Anterior cingulate cortex (tissue), 58 donors: ENCODE measurements at regions not wholly inside any gene's neighbourhood (a gene's known extent, or its start where the extent isn't known, plus 50 kb on each side); places are given as distances from the start of the nearest gene placed in this dataset.
A peak's percentile ranks its signal among the peaks of the same experiment; 100 is the strongest.

Experiments
- DNase-seq, 58 donors: peaks; one replicate each; lab custom pipeline; 2025; lab: John Stamatoyannopoulos, UW

DNA sequence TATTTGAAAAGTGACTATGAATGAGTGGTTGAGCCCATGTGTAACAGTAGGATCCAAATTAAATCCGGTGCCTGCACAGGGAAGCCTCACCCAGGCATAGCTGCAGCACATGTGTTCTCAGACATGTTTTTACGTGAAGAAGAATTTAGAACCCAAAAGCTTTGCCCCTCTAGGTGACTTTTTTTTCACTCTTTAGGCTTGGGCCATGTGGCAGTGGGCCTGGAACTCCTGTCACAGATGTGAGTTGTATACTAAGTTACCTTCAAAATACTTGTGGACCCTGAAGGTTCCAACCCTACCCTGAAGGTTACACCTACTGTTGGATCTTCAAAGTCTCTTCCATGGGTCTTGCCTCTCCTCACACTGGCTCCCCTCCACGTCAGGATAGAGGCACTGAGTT lies 146.6 kb downstream of the GAS1 start:
- DNase-seq = no peak

DNA sequence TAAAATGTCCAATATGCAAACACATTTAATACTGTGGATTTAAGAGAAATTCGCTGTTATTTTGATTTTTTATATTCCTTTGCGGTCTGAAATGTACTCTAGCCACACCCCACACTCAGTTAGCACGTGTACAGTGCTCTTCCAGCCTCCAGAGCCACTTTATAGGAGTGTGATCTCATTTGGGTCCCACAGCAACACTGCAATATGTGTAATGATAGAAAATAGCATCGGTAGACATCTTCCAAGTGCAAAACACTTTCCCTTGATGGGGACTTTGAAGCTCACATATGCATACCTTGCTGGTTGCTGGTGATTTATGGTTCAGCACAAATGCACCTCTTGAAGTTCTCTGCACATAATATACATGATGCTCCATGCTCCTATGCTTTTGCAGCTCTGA lies 148.3 kb downstream of the GAS1 start:
- DNase-seq = no peak

DNA sequence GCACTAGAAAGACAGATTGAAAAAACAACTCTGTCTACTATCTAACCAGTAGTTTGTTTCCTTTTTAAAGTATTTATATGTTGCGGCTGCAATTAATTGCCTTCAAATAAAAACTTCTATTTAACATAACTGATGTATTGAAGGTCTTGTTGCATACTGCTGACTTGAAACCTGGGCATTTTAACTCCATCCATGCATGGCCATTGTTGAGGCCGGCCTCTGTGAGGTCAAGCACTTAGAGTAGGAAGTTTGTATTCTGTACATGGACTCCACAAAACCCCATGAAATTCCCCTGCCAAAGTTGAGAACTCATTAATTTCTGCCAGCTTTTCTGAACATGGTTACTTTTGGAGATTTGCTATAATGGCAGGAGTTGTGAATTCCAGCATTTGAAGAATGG lies 150.6 kb downstream of the GAS1 start:
- DNase-seq = no peak

DNA sequence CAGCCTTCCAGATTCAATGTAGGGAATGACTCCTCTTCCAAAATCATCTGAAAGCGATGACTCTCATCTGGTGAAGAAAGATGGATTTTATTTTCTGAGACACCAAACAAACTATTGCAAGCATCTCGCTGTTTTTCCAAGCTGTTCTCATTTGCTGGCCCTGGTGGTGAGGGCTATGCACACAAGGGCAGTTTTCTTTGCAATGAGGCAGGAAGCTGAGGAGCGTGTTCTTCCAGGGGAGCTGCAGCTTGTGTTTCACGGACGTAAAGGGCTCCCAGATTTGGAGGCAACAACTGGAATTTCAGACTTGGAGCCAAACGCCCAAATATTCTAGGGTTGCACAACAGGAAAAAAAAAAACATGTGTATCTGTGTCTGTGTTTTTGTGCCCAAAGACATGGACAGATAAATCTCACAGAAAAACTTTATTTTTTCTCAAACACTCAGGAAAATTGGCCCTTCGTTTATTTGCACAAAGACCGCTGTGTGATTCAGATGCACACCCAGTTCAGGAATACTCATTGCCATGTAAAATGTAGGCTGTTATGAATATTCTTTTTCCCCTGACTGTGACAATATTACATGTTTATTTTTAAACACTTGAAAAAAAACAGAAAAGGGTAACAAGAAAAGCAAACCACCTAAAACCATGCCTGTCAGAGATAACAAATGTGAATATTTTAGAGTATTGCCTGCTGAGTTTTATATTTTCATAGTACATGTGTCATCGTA lies 151.3 kb downstream of the GAS1 start:
- no peak for DNase-seq

GRCh38 chr9:86795047-86795442 lies 152.3 kb downstream of the GAS1 start:
- no peak for DNase-seq

- DNase-seq = no peak
These were observed 152.8 kb downstream of the GAS1 start for GRCh38 chr9:86794391-86795046.

- no peak for DNase-seq
These were observed 155.2 kb downstream of the GAS1 start for GRCh38 chr9:86792136-86792535.

DNA sequence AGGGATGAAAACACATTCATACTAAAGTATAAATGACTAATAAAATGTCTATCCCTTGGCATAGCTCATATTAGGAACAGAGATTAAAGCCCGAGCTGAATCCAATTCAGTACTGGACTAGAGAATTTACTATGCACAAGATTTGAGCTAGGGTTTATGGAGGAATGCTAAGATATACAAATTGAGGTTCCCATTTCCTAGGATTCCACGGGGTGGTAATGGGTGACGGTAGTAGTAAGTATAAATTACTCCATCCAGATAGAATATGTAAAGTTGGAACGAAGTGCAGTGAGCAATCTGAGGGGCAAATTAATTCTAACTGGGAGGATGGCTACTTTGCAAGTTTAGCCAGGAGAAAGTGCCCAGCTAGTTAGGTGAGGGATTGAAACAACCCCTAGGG lies 156.5 kb downstream of the GAS1 start:
- DNase-seq = no peak

- no peak for DNase-seq
These were observed 158.8 kb downstream of the GAS1 start for GRCh38 chr9:86788456-86788855.

DNA sequence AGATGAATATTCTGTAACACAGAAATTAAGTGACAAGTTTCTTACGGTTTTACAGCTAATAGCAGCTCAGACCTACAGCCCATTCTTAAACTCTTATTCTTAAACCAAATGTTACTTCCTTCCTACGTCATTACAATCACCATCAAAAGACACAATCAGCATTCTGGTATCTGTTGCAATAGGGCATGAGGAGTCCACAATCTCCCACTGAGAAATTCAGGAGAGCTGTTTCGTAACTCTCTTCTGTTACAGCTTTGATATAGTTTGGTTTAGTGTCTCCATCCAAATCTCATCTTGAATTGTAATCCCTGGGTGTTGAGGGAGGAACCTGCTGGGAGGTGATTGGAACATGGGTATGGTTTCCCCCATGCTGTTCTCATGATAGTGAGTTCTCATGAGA lies 163.4 kb downstream of the GAS1 start:
- no peak for DNase-seq

DNA sequence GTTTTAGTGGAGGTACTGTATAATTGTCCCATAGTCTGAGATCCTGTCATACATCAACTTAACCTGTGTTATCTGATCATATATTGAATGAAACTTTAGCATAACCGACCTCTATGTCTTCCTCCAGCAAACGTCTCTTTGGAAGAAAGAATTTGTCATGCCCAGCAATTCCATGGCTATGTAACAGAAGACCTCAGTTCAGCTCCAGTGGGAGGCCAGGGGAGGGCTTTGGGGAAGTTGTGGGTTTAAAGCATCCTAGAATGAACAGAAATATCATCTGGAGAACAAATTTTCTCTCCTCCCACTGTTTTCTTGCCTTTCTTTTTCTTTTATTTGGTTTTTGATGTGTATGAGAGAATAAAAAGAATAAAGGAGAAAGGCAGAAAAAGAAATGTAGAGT lies 164.5 kb downstream of the GAS1 start:
- no peak for DNase-seq

DNA sequence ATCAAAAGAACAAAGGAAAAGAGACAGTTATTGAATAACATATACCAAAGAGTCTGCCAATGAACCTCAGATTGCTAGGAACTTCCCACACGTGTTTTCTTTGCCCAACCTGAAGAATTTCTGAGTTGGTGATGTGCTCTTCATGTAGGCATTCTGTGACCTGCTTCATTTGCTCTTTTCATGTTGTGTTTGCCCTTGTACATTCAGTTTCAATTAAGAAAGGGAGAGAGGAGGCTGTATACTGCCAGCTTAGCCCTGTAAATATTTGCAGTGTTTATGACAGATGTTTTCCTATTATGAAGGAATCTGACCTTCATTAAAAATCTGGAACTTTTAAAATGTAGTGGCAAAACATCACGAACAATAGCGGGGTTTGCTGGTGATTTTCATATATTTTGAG lies 168.5 kb downstream of the GAS1 start:
- no peak for DNase-seq

DNA sequence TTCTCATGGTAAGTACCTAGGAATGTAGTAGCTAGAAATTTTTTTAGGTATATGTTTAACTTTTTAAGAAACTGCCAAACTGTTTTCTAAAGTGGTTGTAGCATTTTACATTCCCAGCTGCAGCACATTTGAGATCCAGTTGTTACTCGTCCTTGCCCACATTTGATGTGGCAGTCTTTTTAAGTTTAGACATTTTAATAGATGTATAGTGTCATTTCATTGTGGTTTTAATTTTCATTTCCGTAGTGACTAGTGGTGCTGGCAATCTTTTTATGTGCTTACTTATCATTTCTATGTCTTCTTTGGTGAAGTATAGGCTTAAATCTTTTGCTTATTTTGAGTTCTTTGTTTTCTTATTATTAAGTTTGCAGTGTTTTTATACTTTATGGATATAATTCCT lies 171.6 kb downstream of the GAS1 start:
- DNase-seq = no peak

DNA sequence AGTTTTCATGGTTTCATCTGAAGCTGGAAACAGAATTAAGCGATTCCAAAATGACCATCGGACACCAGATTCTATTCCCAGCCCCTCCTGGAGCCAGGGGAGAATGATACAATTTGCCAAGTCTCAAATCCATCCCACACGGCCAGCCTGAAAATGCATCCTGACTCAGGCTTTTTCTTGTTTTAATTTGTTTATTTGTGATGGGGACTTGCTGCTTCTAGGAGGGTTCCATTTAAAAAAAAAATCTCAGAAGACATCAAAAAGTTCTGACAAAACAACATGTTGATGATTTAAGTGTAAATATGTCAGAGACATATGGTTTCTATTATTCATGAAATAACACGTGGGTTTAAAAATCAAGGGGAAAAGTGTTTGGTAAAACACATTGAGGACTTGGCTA lies 173.2 kb downstream of the GAS1 start:
- no peak for DNase-seq

DNA sequence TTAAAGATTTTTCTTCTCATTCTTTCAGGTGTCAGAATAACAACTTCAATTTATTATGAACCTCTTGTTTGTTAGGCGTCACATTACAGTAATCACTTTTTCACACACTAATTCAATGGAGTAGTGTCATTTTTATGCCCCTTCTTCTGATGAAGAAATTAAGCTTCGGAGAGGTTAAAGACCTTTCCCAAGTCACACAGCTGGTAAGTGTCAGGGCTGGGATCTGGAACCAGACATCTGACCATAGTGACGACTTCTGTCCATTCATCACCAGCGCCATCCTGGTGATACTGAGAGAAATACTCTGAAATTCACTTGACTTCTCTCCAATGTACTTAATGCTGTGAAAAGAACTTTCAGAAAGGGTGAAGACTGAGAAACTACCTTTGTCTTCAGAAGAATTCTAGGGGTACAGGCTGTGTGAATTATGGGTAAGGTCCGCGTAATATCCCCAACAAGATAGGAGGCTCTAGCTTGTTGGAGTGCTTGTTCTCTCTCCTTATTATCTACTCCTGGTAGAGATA lies 173.8 kb downstream of the GAS1 start:
- no peak for DNase-seq

DNA sequence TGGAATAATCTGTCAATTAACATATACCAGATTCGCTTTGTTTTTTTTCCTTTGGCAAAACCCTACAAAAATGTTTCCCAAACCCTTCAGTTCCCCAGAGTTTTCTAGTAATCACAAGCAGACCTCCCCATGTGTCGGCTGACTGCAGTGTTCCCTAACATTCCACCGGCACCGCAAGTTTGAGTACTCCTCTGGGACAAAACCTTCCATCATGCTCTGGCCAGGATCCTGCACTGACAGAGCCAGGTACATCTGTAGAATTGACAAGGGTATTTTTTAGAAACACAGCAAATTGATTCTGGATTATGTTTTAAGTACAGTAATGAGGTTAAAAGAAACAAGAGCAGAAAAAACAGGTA lies 174.7 kb downstream of the GAS1 start:
- no peak for DNase-seq

DNA sequence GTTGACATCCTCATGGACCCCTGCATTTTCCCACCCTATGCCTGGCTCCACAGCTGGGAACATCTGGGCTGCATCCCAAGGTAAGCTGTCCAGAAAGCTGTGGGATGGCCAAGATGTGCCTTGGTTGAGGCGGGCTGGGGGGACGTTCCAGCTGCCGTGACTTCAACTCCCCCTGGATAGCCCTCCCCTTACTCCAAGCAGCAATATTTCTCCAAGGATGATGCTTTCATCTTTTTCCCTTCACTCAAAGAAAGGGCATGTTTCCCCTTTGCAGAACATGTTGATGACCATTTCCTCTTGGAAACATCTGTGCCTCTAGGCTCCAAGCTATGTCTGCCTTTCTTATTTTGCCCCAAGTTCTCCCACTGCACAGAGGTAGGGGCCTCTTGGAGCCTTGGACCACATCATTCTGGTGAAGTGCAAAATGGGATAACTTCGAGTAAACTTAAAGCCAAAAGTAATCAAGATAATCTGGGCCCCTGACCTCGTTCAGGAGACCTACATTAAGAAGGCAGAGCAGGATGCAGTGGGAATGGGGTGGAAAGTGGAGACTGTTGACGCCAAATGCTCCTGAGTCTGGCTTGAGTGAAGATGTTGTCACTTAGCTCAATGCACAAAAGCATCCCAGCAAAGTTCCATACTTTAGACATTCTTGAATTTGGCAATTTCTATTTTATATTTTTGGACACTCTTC lies 175.2 kb downstream of the GAS1 start:
- DNase-seq = no peak

GRCh38 chr9:86771420-86771819 lies 175.9 kb downstream of the GAS1 start:
- no peak for DNase-seq

GRCh38 chr9:86768709-86769108 lies 178.6 kb downstream of the GAS1 start:
- DNase-seq = no peak

GRCh38 chr9:86768020-86768419 lies 179.3 kb downstream of the GAS1 start:
- no peak for DNase-seq

DNA sequence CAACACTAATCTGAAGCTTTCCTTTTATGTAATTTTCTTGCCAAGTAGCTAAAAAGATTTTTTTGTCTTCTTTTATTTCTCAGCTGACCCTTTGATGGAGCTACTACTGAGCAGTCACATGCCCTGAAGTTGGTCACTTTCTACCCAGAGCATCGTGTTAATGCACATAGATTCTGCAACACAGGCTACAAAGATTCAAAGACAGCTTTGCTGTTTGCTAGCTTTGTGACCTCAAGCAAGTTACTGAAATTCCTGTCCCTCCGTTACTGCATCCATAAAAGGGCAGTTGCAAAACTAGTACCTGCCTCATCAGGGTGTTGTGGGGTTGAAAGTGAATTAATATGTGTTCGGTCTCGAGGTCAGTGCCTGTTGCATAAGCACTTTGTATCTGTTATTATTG lies 179.9 kb downstream of the GAS1 start:
- DNase-seq = no peak

DNA sequence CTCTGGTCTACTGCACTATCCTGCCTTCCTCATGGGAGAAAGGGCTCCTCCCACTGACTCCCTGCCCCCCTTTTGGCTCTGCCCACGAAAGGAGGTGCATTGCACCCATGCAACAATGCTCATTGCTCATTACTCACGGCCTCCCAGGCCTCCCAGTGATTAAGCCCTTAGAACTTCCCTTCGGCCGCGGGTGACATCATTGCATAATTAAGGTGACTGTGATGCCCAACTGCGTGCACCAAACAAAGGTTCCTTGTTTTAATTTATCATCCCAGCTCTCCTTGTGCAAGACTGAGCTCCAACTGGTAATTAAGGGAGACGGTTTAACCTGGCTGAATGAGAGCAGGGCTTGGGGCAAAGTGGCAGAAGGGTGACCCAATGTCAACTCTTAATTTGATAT lies 180.4 kb downstream of the GAS1 start:
- DNase-seq = peak in 5 of 58 donors; percentile 13 to 77 (median 28)
